SK-N-SH (cell line): ENCODE measurements at regions not wholly inside any gene's neighbourhood (a gene's known extent, or its start where the extent isn't known, plus 50 kb on each side); places are given as distances from the start of the nearest gene placed in this dataset.

Experiments
- CTCF ChIP-seq: fragments of 200-600 bp; sonication (generic); IDR thresholded peaks from 2 replicates; pipeline ENCODE4 v1.6.1; 2017; ENCODE audit warnings: antibody characterized with exemption, mild to moderate bottlenecking, moderate library complexity
- EP300 ChIP-seq, 2 experiments: IDR thresholded peaks; 2 replicates each; pipeline versions ENCODE4 v1.4.0 to v1.6.1; 2012; ENCODE audit warnings: borderline replicate concordance in 1 of 2, low read depth in 1 of 2, low read length in 1 of 2
- FOXM1 ChIP-seq: IDR thresholded peaks from 2 replicates; pipeline ENCODE4 v1.4.0; 2012; ENCODE audit warnings: low read depth, mild to moderate bottlenecking
- NFIC ChIP-seq: IDR thresholded peaks from 2 replicates; pipeline ENCODE4 v1.4.0; 2012; ENCODE audit warnings: borderline replicate concordance
- RAD21 ChIP-seq: IDR thresholded peaks from 2 replicates; pipeline ENCODE4 v1.6.1; 2012; ENCODE audit warnings: mild to moderate bottlenecking, low read length
- RFX5 ChIP-seq: IDR thresholded peaks from 2 replicates; pipeline ENCODE4 v1.6.1; 2012; ENCODE audit warnings: mild to moderate bottlenecking, improper control_type of control experiment, low read length

GRCh38 chr9:19568946-19569345, 160.1 kb downstream of the ACER2 start:
- TF ChIP-seq RFX5: no peak
- no peak for TF ChIP-seq CTCF
- no peak for TF ChIP-seq FOXM1
- no peak for TF ChIP-seq EP300 (IDR thresholded peaks at IDR 0.05; ENCODE audit: borderline replicate concordance in 1 of 2, low read depth in 1 of 2, low read length in 1 of 2)
- TF ChIP-seq RAD21: no peak
- TF ChIP-seq NFIC: no peak
